HG03457 (cell line): ENCODE measurements at regions not wholly inside any gene's neighbourhood (a gene's known extent, or its start where the extent isn't known, plus 50 kb on each side); places are given as distances from the start of the nearest gene placed in this dataset.

Experiments
- ATAC-seq: cut with Tn5 transposase; IDR thresholded peaks from one replicate; pipeline ENCODE4 v1.9.1; 2021; ENCODE audit warnings: moderate number of reproducible peaks; ENCODE audit not compliant: unreplicated experiment

DNA sequence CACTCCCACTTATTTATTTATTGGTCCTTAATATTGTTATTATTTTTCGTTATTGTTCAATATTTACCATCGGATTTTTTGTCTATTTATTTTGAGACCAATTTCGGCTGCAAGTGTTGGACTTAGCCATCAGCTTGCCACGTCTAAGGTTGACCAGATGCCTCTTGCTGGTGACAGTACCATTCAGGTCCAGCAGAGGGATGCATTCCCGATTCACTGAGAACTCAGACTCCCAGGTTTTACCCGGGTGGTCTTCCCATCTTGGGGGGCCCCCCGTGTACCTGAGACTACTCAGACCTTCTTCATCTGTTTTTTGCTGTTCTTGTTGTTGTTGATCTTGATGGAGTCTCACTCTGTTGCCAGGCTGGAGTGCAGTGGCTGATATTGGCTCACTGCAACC, 1435.2 kb downstream of the UQCRFS1 start:
- no peak for ATAC-seq

DNA sequence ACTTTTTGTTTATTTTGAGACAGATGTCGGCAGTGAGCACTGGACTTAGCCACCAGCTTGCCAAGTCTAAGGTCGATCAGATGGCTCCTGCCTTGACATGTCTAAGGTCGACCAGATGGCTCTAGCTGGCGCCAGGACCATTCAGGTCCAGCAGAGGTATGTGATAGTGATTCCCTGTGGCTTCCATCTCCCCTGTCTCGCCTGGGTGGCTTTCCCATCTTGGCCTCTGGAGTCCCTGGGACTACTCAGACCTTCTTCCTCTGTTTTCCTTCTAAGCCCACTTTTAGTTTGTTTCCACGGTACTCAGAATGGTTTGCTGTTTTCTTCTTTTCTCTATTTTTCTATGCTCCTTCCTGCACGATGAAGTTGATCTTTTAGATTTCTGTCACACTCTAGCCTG, 1435.7 kb downstream of the UQCRFS1 start:
- no peak for ATAC-seq

DNA sequence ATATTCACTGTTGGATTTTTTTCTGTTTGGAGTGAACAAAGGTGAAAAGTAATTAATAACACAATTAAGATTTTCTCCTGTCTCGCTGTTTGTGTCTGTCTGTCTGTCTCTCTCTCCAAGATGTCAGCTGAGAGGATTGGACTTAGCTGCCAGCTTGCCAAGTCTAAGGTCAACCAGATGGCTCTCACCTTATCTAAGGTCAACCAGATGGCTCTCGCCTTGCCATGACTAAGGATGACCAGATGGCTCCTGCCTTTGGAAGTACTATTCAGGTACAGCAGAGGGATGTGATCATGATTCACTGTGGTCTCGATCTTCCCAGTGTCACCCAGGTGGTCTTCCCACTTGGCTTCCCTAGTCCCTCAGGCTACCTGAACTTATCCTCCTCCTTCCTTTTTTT, 1436.4 kb downstream of the UQCRFS1 start:
- ATAC-seq = no peak

DNA sequence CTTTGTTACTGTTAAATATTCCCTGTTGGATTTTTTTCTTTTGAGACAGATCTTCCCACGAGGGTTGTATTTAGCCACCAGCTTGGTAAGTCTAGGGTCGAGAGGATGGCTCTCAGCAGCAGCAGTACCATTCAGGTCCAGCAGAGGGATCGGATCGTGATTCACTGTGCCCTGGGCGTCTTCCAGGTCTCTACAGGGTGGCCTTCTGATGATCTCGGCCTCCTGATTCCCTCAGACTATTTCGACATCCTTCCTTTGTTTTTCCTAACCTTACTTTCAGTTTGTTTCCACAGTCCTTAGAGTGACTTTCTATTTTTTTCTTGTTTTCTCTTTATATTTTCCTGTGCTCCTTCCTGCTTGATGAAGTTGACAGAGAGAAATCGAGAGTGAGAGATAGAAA, 1436.9 kb downstream of the UQCRFS1 start:
- no peak for ATAC-seq

DNA sequence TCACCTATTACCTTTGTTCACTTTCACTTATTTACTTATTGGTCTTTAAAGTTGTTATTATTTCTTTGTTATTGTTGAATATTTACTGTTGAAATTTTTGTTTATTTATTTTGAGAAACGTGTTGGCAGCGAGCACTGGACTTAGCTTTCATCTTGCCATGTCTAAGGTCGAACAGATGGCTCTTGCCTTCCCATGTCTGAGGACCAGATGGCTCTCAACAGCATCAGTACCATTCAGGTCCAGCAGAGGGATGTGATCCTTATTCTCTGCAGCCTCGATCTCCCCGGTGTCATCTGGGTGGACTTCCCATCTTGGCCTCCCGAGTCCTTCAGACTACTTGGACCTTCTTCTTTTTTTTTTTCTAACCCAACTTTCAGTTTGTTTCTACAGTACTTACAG, 1437.6 kb downstream of the UQCRFS1 start:
- no peak for ATAC-seq

DNA sequence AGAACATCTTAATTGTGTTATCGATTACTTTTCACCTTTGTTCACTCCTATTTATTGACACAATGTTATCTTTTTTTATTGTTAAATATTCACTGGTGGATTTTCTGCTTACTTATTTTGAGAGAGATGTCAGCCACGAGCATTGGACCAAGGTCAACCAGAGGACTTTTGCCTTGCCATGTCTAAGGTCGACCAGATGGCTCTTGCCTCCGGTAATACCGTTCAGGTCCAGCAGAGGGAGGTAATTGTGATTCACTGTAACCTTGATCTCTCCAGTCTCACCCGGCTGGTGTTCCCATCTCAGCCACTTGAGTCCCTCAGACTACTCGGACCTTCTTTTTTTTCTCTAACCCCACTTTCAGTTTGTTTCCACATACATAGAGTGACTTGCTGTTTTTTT, 1438.1 kb downstream of the UQCRFS1 start:
- ATAC-seq = no peak

DNA sequence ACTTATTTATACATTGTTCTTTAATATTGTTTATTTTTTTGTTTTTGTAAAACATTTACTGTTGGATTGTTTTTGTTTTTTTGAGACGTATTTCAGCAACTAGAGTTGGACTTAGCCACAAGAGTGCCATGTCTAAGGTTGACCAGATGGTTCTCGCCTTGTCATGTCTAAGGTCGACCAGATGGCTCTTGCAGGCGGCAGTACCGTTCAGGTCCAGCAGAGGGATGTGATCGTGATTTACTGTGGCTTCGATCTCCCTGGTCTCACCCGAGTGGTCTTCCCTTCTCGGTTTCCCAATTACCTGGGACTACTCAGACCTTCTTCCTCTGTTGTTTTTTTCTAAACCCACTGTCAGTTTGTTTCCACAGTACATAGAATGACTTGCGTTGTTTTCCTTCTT, 1438.6 kb downstream of the UQCRFS1 start:
- no peak for ATAC-seq

DNA sequence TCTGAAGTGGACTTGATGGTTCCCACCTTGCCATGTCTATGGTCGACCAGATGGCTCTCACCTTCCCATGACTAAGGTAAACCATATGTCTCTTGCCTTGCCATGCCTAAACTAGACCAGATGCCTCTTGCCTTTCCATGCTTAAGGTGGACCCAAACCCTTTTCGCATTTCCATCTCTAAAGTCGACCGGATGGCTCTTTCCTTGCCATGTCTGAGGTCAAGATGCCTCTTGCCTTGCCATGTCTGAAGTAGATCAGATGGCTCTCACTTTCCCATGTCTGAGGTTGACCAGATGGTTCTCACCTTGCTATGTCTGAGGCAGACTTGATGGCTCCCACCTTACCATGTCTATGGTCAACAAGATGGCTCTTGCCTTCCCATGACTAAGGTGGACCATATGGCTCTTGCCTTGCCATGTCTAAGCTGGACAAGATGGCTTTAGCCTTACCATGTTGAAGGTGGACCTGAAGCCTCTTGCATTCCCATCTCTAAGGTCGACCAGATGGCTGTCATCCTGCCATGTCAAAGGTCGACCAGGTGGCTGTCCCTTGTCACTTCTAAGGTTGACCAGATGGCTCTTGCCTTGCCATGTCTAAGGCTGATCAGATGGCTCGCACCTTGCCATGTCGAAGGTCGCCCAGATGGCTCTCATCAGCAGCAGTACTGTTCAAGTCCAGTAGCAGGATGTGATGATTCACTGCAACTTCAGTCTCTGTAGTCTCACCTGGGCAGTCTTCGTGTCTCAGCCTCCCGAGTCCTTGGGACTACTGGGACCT, 1439.4 kb downstream of the UQCRFS1 start:
- ATAC-seq = no peak

DNA sequence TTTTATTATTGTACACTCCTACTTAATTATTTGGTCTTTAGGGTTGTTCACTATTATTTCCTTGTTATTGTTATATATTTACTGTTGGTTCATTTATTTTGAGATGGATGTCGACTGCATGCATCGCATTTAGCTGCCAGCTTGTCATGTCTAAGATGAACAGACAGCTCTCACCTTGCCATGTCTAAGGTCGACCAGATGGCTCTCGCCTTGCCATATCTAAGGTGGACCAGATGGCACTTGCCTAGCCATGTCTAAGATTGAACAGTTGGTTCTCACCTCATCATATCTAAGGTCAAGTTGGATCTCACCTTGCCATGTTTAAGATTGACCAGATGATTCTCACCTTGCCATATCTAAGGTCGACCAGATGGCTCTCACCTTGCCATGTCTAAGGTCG, 1440.9 kb downstream of the UQCRFS1 start:
- no peak for ATAC-seq

DNA sequence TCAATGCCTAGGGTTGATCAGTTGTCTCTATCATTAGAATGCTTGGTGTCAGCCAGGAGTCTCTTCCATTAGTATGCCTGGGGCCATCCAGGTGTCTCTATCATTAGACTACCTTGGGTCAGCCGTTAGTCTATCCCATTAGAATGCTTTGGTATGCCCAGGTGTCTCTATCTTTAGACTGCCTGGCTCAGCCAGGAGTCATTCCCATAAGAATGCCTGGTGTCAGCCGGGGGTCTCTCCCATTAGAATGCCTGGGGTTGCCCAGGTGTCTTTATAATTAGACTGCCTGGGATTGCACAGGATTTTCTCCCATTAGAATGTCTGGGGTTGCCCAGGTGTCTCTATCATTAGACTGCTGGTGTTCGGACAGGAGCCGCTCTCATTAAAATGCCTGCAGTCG, 1442.9 kb downstream of the UQCRFS1 start:
- ATAC-seq = no peak

DNA sequence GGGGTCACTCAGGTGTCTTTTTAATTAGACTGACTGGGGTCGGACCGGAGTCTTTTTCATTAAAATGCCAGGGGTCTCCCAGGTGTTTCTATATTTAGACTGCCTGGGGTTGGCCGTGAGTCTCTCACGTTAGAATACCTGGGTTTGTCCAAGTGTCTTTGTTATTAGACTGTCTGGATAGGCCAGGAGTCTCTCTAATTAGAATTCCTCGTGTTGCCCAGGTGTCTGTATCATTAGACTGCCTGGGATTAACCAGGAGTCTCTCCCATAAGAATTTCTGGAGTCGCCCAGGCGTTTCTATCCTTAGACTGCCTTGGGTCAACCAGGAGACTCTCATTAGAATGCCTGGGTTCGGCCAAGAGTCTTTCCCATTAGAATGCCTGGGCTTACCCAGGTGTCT, 1445.7 kb downstream of the UQCRFS1 start:
- ATAC-seq = no peak

DNA sequence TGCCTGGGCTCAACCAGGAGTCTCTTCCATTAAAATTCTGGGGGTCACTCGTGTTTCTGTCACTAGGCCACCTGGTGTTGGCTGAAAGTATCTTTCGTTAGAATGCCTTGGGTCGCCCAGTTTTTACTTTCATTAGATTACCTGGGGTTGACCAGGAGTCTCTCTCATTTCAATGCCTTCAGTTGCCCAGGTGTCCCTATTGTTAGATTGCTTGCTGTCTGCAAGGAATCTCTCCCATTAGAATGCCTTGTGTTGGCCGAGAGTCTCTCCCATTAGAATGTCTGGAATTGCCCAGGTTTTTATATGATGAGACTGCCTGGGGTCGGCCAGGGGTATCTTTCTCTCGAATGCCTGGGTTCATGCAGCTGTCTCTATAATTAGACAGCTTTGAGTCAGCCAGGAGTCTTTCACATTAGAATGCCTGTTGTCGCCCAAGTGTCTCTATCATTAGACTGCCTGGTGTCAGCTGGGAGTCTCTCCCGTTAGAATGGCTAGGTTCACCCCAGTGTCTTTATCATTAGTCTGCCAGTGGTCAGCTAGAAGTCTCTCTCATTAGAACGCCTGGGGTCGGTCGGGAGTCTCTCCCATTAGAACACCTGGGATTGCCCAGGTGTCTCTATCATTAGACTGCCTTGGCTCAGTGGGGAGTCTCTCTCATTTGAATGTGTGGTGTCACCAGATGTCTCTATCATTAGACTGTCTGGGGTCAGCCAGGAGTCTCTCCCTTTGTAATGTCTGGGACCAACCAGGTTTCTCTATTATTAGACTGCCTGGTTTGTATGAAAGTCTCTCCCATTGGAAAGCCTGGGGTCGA, 1446.8 kb downstream of the UQCRFS1 start:
- ATAC-seq = no peak

DNA sequence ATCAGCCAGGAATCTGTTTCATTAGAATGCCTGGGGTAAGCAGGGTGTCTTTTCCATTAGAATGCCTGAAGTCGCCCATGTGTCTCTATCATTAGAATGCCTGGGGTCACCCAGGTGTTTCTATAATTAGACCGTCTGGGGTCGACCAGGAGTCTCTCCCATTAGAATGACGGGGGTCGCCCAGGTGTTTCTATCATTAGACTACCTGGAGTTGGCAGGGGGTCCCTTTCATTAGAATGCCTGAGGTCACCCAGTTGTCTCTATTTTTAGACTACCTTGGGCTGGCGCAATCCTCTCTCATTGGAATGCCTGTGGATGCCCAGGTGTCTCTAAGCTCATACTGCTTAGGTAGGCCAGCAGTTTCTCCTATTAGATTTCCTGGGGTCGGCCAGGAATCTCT, 1447.6 kb downstream of the UQCRFS1 start:
- no peak for ATAC-seq

DNA sequence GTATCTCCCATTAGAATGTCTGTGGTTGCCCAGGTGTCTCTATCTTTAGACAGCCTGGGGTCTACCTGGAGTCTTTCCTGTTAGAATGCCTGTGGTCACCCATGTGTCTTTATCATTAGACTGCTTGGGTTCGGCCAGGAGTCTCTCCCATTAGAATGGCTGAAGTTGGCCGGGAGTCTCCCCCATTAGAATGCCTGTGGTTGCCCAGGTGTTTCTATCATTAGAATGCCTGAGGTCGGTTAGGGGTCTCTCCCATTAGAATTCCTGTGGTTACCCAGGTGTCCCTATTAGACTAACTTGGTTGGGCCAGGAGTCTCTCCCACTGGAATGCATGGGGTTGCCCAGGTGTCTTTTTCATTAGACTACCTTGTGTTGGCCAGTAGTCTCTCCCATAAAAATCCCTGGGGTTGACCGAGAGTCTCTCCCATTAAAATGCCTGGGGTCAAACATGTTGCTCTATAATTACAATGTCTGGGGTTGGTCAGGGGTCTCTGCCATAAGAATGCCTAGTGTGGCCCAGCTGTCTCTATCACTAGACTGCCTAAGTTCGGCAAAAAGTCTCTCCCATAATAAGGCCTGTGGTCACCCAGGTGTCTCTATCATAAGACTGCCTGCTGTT, 1448.7 kb downstream of the UQCRFS1 start:
- ATAC-seq = no peak

DNA sequence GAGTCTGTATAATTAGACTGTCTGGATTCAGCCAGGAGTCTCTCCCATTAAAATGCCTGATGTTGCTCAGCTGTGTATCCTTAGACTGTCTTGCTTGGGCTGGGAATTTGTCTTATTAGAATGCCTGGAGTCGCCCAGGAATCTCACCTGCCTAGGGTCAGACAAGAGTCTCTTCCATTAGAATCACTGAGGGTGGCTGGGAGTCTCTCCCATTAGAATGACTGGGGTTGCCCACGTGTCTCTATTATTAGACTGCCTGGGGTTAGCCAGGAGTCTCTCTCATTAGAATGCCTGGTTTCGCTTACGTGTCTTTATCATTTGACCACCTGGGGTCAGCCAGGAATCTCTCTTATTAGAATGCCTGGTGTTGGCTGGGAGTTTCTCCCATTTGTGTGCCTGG, 1450.0 kb downstream of the UQCRFS1 start:
- no peak for ATAC-seq

DNA sequence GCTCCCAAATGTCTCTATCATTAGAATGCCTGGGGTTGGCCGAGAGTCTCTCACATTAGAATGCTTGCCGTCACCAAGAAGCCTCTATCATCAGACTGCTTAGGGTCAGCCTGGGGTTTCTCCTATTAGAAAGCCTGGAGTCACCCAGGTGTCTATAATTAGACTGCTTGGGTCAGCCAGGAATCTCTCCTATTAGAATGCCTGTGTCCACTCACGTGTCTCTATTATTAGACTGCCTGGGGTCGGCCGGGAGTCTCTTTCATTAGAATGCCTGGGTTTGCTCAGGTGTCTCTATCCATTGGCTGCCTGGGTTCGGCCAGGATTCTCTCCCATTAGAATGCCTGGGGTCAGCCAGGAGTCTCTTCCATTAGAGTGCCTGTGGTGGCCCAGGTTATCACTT, 1453.1 kb downstream of the UQCRFS1 start:
- no peak for ATAC-seq

DNA sequence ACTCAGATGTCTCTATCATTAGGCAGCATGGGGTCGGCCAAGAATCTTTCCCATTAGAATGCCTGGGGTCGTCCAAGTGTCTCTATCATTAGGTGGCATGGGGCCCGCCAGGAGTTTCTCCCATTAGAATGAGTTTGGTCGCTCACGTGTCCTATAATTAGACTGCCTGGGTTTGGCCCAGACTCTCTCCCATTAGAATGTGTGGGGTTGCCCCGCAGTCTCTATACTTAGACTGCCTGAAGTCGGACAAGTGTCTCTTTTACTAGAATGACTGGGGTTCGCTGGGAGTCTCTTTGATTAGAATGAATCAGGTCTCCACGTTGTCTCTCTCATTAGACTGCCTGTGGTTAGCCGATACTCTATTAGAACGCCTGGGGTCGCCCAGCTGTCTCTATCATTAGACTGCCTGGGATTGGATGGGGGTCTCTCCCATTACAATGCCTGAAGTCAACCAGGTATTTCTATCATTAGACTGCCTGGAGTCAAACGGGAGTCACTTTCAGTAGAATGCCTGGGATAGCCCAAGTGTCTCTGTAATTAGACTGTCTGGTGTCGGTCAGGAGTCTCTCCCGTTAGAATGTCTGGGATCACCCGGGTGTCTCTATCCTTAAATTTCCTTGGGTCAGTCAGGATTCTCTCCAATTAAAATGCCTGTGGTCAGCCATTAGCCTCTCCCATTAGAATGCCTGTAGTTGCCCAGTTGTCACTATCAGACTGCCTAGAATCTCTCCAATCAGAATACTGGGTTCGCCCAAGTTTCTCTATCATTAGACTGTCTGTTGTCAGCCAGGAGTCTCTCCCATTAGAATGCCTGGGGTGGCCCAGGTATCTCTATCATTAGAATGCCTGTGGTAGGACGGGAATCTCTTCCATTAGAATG, 1454.1 kb downstream of the UQCRFS1 start:
- no peak for ATAC-seq

DNA sequence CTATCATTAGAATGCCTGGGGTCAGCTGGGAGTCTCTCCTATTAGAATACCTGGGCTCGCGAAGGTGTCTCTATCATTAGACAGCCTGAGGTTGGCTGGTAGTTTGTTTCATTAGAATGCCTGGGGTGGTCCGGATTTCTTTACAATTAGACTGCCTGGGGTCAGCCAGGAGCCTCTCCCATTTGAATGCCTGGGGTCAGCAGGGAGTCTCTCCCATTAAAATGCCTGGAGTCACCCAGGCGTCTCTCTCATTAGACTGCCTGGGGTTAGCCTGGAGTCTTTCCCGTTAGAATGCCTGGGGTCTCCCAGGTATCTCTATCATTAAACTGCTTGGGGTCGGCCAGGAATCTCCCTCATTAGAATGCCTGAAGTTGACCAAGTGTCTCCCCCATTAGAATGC, 1458.3 kb downstream of the UQCRFS1 start:
- no peak for ATAC-seq

DNA sequence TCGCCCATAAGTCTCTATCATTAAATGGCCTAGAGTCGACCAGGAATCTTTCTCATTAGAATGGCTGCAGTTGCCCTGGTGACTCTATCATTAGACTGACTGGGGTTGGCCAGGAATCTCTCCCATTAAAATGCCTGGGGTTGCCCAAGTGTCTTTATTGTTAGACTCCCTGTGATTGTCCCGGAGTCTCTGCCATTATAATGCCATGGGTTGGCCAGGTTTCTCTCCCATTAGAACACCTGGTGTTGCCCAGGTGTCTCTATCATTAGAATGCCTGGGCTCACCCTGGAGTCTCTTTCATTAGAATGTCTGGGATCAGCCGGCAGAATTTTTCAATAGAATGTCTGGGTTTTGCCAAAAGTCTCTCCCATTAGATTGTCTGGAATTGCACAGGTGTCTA, 1459.3 kb downstream of the UQCRFS1 start:
- no peak for ATAC-seq

DNA sequence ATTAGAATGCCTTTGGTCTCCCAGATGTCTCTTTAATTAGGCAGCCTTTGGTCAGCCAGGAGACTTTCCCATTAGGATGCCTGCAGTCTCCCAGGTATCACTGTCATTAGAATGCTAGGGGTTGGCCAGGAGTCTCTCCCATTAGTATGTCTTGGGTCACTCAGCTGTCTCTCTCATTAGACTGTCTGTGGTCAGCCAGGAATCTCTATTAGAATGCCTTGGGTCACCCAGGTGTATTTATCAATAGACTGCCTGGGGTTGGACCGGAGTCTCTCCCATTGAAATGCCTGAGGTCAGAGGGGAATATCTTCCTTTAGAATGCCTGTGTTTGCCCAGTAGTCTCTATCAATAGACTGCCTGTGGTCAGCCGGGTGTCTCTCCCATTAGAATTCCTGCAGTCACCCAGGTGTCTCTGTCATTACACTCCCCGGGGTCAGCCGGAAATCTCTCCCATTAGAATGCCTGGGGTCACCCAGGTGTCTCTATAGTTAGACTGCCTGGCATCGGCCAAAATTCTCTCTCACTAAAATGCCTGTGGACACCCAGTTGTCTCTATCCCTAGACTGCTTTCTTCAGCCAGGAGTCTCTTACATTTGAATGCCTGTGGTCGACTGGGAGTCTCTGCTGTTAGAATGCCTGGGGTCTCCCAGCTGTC, 1460.3 kb downstream of the UQCRFS1 start:
- no peak for ATAC-seq

DNA sequence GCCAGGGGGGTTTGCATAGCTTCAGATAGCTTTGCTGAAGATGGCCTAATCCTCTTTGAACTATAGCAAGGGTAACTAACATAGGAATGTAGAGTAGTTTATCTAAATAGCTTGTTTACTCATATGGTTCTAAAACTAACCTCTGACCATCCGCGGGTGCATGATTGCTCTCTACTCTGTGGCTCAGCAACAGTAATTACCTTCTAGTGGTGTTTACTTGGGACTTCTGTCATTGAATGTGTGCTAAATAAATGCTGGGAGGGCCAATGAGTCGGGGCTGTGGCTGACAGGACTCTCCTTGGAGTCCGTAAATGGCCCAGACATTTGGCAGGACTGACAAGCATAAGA, 1461.9 kb downstream of the UQCRFS1 start:
- no peak for ATAC-seq
